Left colon (tissue), 2 donors: ENCODE measurements at regions not wholly inside any gene's neighbourhood (a gene's known extent, or its start where the extent isn't known, plus 50 kb on each side); places are given as distances from the start of the nearest gene placed in this dataset.

ENCODE experiments used
- ATAC-seq: fragments of 200-7000 bp; cut with Tn5 transposase; one replicate; pipeline ENCODE4 v1.9.1; 2020; ENCODE audit warnings: mild to moderate bottlenecking, moderate library complexity
- DNase-seq, 2 donors: peaks; one replicate each; pipeline ENCODE4 v3.0.0-alpha.2; 2020
- intact Hi-C, 2 donors: fragments of 100-400 bp; cut with DNase I in 1 of 2; cut with micrococcal nuclease in 1 of 2; formaldehyde crosslinking; loops; one replicate each; pipeline versions ENCODE4 v1.11.2 to v1.14.0; 2022; cut with DNase I, micrococcal nuclease
- donor health status: DM: no; HTN: no; CAD: no.
- donor health status: DM: yes; HTN: yes; CAD: no.

GRCh38 chr6:105836889-105837288 is 249.2 kb upstream of the PRDM1 start:
- intact Hi-C loops, result no loop called here
- ATAC-seq, result no peak
- no peak for DNase-seq

- DNase-seq, result no peak
- intact Hi-C loops, result no loop called here
- ATAC-seq, result no peak
Observed at GRCh38 chr6:105836379-105836778, 249.8 kb upstream of the PRDM1 start.

- intact Hi-C loops, result no loop called here
- ATAC-seq (no peak), DNase-seq (no peak)
Observed at GRCh38 chr6:105835373-105835772, 250.8 kb upstream of the PRDM1 start.

GRCh38 chr6:105833959-105834947 is 251.9 kb upstream of the PRDM1 start:
- ATAC-seq (no peak), DNase-seq (no peak)
- intact Hi-C loops, result no loop called here

- DNase-seq (no peak), ATAC-seq (no peak)
- intact Hi-C loops, result no loop called here
Observed at GRCh38 chr6:105832313-105832761, 253.8 kb upstream of the PRDM1 start.

- DNase-seq (no peak), ATAC-seq (no peak)
- intact Hi-C loops, result no loop called here
Observed at GRCh38 chr6:105831311-105832097, 254.6 kb upstream of the PRDM1 start.

DNA sequence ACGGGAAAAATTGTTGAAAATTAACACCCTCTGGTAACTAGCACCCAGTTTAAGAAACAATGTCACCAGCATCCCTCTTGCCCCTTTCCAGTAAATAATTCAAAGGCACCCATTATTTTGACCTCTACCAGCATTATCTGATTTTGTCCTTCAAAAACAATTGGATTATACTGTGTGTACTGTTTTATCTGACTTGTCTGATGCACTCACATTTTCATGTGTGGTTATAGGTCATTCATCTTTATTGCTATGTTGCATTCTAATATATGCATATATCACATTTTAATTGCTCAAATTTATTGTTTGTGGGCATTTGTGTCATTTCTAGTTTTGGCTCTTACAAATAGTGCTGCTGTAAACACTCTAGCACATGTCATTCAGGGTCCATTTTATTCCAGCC is 260.9 kb upstream of the PRDM1 start:
- intact Hi-C loops, result no loop called here
- no peak for DNase-seq
- ATAC-seq, result no peak

GRCh38 chr6:105824732-105825131 is 261.4 kb upstream of the PRDM1 start:
- ATAC-seq (no peak), DNase-seq (no peak)
- intact Hi-C loops, result no loop called here

DNA sequence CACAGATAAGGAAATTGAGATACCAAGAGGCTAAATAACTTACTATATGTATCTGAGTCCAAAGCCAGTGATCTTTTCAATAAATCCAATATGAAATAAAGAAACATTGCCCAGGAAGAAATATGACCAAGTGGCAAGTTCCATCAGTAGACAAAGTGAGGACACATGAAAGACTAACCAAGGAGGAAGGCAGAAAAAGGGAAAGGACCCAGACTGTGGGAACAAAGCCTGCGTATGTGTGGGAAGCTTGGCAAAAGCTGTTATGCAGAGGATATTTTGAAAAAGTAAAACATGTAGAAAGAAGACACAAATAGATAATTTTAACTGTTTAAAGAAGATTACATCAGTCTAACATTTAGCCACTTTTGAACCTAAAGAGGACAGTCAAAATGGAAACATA is 264.4 kb upstream of the PRDM1 start:
- intact Hi-C loops, result no loop called here
- no peak for DNase-seq
- no peak for ATAC-seq

DNA sequence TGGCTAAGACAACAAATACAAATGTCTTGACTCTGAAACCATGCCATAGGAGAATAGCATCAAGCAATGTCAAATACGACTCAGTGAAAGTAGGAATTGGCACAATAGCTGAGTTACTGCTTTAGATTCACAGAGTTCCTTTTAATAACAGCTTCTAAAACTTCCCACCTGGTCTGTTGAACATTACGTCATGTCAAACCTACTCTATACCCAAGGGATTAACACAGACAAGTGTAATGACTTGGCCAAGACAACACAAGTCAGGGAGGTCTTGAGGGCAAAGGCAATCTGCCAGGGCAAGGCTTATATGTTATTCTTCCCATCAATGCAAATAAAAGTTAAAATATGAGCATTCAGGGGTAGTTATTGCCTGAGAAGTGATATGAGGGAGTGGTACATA is 265.1 kb upstream of the PRDM1 start:
- DNase-seq, result no peak
- intact Hi-C loops, result no loop called here
- no peak for ATAC-seq

- no peak for DNase-seq
- intact Hi-C loops, result no loop called here
- no peak for ATAC-seq
Observed at GRCh38 chr6:105819745-105820144, 266.4 kb upstream of the PRDM1 start.

- DNase-seq (no peak), ATAC-seq (no peak)
- intact Hi-C loops, result no loop called here
Observed at GRCh38 chr6:105818505-105818904, 267.6 kb upstream of the PRDM1 start.

GRCh38 chr6:105817961-105818360 is 268.2 kb upstream of the PRDM1 start:
- ATAC-seq (no peak), DNase-seq (no peak)
- intact Hi-C loops, result no loop called here

GRCh38 chr6:105817370-105817769 is 268.8 kb upstream of the PRDM1 start:
- no peak for ATAC-seq
- no peak for DNase-seq
- intact Hi-C loops, result no loop called here

- intact Hi-C loops, result no loop called here
Observed at GRCh38 chr6:105816847-105817246, 269.3 kb upstream of the PRDM1 start.

DNA sequence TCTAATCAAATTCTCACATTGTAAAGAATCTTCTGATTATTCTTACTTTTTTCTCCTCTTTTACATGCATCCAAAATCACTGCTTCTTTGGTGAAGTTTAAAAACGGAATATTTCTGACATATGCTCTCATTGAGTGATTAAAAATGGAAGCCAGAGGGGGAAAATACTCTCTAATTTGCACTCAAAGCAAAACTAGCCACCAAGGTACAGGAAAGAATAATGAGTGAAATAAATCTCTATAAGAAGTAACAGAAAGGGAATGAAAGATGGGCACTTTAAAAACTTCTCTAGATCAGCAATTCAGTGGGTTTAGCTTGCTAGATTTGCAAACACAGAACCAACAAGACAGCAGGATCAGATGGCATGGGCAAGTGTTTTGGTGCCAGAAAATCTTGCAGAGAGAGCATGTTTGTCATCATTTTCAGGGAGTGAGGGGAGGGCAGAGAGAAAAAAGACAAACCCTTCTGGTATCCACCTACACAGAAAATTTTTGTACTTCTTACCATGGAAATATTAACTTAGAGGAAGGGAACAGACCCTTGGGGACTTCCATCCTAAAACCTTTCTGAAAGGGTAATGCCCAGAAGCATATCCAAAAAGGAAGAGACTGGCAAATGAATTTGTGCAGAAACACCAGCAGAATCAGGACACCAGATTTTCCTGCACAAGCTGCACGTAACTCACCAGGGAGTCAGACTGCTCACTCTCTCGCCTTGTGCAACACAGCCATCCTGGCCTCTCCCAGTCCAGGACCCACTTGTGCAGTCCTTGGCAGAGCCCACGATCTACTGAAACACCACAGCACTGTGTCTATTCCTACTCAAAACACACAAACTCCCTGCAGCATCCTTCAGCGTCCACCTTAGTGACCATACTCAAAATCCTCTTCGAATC is 270.2 kb upstream of the PRDM1 start:
- no peak for ATAC-seq
- intact Hi-C loops, result no loop called here
- DNase-seq, result no peak

More at GRCh38 chr6:105816847-105817246, 269.3 kb upstream of the PRDM1 start:
- no peak for DNase-seq
- no peak for ATAC-seq

- DNase-seq (no peak), ATAC-seq (no peak)
- intact Hi-C loops, result no loop called here
Observed at GRCh38 chr6:105814745-105815536, 271.2 kb upstream of the PRDM1 start.

DNA sequence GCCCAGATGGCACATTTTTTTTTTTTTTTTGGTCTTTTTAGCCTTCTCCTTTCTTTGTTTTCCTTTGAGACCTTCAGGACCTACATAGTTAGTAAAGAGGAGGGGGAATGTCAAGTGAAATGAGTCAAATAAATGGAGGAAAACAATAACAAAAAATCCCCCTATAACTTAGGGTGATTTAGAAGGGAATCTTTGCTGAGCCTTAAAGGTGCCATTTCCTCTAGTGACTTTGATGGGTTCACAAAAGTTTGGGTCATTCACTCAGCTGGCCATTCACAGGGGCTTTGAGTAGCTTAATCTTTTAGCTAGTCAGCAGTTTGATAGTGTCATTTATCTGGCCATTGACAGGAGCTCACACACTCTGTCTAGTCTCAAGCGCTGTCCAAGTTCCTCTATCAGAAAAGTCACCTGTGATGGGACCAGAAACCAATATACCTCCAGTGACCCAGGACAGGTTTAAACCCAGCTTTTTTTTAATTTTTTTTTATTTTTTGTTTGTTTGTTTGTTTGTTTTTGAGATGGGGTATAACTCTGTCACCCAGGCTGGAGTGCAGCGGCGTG is 275.1 kb upstream of the PRDM1 start:
- no peak for ATAC-seq
- DNase-seq, result no peak
- intact Hi-C loops, result no loop called here
